ENCODE measurements at regions not wholly inside any gene's neighbourhood (a gene's known extent, or its start where the extent isn't known, plus 50 kb on each side); places are given as distances from the start of the nearest gene placed in this dataset.

- no peak for TF ChIP-seq TAF1 (IDR thresholded peaks at IDR 0.05; ENCODE audit: borderline replicate concordance, insufficient read depth, low read length)
- TF ChIP-seq POLR2AphosphoS5 (IDR thresholded peaks at IDR 0.05; ENCODE audit: low read depth, low read length) = no peak
- TF ChIP-seq SIN3A (IDR thresholded peaks at IDR 0.05; ENCODE audit: borderline replicate concordance, insufficient read depth, low read length) = no peak
- TF ChIP-seq REST (IDR thresholded peaks at IDR 0.05; ENCODE audit: insufficient read depth in 1 of 2, low read depth in 2 of 2, low read length in 2 of 2) = no peak
- no peak for TF ChIP-seq FOXP2 (optimal IDR thresholded peaks at IDR 0.05; ENCODE audit: borderline replicate concordance, extremely low read depth, extremely low read length, insufficient read depth)
Measured at GRCh38 chr2:6445156-6445555, 420.6 kb downstream of the CMPK2 start.

All from PFSK-1 (cell line).